HG02759 (cell line): ENCODE measurements at regions not wholly inside any gene's neighbourhood (a gene's known extent, or its start where the extent isn't known, plus 50 kb on each side); places are given as distances from the start of the nearest gene placed in this dataset.

Experiments
- ATAC-seq: cut with Tn5 transposase; IDR thresholded peaks from one replicate; pipeline ENCODE4 v1.9.1; 2021; ENCODE audit warnings: mild to moderate bottlenecking, moderate library complexity; ENCODE audit not compliant: unreplicated experiment

- no peak for ATAC-seq
Measured at GRCh38 chr18:34583895-34584294, 126.2 kb upstream of the DTNA start.

- no peak for ATAC-seq
Measured at GRCh38 chr18:34590503-34590902, 119.6 kb upstream of the DTNA start.

- no peak for ATAC-seq
Measured at GRCh38 chr18:34591920-34592444, 118.1 kb upstream of the DTNA start.

DNA sequence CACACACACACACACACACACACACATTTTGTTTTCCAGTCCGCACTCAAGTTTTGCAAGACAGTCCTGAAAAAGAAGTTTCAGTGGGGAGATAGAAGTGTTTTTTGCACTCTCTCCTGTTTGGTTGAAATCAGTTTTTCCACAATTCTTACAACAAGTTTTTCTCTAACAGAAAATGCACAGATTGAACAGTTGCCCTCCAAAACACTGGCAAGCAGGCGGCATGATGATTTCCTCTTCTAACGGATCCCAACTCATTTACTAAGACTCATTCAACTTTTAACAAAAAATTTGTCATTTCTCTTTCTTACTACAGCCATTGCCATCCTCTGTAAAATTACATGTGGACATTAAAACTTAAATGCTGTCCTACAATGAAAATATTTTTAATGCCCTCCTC lies 117.6 kb upstream of the DTNA start:
- ATAC-seq = no peak

GRCh38 chr18:34592961-34593382 lies 117.1 kb upstream of the DTNA start:
- ATAC-seq = no peak

- no peak for ATAC-seq
Measured at GRCh38 chr18:34594266-34594665, 115.8 kb upstream of the DTNA start.

DNA sequence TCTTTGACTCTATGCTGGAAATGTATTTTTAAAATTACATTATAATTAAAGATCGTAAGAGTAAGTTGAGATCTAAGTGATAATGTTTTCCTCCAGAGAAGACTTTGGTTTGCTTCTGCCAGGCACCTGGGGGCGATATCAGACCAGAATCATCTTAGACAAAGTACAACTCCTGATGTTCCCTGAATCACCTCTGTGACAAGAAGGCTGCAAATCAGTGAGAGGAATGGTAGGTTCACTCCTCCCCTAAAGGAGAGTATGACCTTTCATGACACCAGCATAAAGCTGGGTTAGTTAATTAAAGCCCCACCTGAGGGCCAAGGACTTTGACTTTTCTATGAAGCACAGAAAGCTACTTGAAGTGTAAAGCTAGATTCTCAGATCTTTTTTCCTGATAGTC lies 114.4 kb upstream of the DTNA start:
- no peak for ATAC-seq

- ATAC-seq = no peak
Measured at GRCh38 chr18:34598120-34598635, 111.9 kb upstream of the DTNA start.

DNA sequence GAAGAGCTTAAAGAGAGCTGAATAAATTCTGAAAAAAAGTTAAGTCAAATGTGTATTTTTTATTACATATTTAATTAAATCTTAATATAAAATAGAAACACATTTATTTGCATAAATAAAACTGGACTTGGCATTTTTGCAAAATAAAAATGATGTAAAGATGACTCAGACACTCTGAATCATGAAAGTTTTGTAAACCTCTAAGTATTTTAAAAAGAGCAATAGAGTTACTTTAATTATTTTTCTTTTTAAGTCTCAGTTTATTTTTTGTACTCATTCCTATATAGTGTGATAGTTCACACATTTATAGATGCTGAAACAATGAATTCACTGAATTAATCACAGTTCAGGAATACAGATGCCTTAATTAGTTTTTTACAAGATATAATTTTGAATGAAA lies 109.9 kb upstream of the DTNA start:
- no peak for ATAC-seq

DNA sequence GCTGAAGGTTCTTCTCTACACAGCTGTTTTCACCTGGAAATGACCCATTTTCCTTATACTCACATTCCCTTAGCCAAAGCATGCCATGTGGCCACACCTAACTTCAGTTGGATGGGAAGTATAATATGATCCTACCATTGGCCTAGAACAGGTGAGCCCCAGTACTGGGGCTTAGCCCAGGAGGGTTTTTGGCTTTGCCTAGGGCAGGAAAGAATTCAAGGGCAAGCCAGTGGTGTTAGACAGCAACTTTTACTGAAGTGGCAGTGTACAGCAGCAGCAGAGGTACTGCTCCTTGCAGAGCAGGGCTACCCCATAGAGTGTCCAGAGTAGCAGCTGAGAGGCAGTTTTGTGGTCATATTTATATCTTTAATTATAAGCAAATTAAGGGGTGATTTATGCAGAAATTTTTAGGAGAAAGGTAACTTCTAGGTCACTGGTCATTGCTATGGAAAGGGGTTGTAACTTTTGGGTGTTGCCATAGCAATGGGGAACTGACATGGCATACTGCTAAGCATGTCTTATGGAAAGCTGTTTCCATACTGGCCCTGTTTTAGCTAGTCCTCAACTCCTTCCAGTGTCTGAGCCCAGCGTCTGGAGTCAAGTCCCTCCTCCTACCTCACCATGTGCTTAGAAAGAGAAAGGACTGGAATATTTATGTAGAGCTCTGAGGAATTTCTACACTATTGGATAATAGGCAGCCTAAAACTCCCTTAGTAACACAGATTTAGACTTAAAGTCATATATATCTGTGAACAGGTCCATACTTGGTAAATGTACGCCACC lies 109.0 kb upstream of the DTNA start:
- ATAC-seq = no peak

GRCh38 chr18:34604591-34604990 lies 105.5 kb upstream of the DTNA start:
- no peak for ATAC-seq

DNA sequence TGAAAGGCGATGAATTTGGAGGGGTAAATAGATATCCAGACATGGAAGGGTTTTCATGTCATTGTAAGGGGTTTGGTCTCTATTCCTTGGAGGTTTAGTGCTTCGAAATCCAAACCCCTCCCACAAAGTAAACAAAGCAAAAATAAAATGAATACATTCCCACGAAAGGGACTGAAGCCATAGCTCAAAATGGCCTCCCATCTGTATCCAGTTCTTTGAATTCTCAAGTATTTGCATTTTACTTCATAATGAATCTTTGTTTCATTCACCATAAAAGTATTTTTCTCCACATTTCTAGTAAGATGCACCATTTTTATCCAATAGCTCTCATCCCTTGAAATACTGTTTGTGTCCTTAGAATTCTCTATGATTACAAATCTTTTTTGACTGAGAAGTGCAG lies 103.2 kb upstream of the DTNA start:
- no peak for ATAC-seq

DNA sequence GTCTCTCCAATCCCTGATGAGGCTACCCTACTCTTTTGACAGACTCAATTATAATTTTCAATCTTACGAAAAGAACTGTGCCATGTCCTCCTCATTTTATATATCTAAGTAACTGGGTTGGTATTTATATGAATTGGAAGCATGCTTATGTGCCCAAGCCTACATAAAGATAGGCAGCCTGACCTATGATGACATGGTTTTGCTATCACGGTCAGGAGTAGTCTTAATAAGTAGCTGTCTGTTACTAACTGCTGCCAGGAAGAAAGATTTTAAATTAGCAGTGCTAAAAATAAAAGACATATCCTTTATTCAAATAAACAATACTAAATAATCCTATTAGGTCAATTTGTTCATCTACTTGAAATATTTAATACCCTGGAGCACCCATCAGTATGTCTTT lies 102.0 kb upstream of the DTNA start:
- ATAC-seq = no peak

DNA sequence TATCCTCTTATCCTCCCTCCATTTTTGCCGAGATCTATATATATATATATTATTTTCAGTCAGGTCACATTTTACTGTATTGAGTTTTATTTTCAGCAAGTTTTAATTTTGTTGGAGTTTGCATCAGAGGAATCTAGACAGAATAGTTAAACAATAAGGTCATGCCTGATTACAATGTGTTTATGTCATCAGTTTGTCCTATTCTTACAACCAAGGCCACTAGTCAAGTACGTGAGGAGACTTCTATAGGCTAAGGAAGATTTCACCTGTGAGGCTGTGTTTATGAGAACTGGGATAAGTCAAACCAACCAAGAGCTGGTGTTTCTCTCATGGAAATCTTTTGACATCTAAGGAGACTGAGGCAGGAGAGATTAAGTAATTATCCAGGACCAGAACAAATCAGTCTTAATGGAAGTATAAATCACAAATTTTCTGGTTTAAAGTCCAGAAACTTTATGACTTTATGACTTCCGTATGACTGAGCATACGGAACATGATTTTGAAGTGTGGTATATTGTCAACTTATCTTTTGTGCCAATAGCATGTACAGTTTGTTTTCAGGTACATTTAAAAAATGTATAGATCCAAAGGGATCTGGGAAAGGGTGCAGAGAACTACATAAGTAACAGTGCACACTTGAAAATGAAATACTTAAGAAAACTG lies 100.0 kb upstream of the DTNA start:
- no peak for ATAC-seq

DNA sequence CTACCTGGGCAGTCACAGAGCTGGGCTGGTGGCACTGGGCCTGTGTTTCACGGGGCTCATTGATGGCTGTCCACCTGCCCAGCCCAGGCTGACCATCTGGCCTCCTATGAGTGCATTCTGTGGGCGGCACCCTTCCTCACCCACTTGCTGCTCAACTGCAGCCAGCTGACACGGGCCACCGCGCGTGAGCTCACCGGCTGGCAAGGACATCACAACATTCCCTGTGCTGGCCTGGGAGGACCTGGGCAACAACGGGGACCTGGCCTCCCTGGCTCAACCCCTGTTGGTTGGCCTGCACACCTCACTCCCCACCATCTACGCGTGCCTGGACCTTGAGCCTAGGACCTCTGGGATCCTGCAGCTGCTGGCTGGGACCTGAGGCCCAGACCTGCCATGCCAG lies 98.2 kb upstream of the DTNA start:
- no peak for ATAC-seq

- ATAC-seq = no peak
Measured at GRCh38 chr18:34620258-34620861, 89.7 kb upstream of the DTNA start.

GRCh38 chr18:34623557-34623956 lies 86.5 kb upstream of the DTNA start:
- no peak for ATAC-seq

- ATAC-seq = no peak
Measured at GRCh38 chr18:34624551-34624950, 85.5 kb upstream of the DTNA start.

DNA sequence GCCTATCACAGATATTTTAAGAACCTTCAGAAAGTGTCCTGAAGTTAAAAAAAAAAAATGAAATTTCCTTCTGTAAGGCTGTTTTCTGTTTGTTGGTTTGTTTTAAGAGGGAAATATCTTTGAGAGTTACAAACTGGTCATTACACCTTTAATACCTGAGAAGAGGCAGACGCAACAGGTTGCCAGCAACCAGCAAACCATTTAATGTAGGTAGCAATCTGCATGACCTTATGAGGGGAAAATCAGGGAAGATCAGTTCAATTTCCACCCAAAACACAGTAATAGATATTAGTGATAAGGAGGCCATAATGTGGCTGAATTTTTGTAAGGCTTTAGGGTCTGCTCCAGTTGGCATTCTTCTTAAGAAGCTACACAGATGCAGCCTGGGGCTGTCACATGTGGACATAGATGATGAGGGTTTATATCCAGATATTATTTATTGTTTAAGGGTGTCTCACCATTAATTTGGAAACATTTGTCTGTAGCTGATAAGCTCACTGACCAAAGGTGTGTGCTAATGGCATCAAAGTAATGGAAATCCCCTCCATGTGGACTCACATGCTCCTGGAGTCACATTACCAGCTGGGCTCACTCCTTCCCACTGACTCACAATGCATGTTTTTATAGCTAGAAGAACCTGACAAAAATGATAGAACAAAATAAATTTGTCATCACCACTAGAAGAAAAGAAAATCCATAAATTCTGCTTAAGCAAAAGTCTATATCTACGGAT lies 83.5 kb upstream of the DTNA start:
- no peak for ATAC-seq

- no peak for ATAC-seq
Measured at GRCh38 chr18:34627137-34627920, 82.8 kb upstream of the DTNA start.
